GM19351 (cell line): ENCODE measurements at regions not wholly inside any gene's neighbourhood (a gene's known extent, or its start where the extent isn't known, plus 50 kb on each side); places are given as distances from the start of the nearest gene placed in this dataset.
"Not testable (repeated sequence)": the region's sequence is repeated elsewhere in the genome, so short reads cannot be mapped to it uniquely, and the experiment has no call there.

ENCODE experiments used
- ATAC-seq: cut with Tn5 transposase; IDR thresholded peaks from one replicate; pipeline ENCODE4 v1.9.1; 2021; ENCODE audit warnings: mild to moderate bottlenecking, moderate library complexity; ENCODE audit not compliant: unreplicated experiment

GRCh38 chr17:45554479-45554878, 64.0 kb upstream of the PLEKHM1 start:
- not testable (repeated sequence) for ATAC-seq

GRCh38 chr17:45558821-45559220, 68.3 kb upstream of the PLEKHM1 start:
- not testable (repeated sequence) for ATAC-seq

GRCh38 chr17:45562868-45563267, 72.3 kb upstream of the PLEKHM1 start:
- not testable (repeated sequence) for ATAC-seq

- ATAC-seq, result not testable (repeated sequence)
Observed at GRCh38 chr17:45563283-45563682, 72.8 kb upstream of the PLEKHM1 start.

GRCh38 chr17:45568275-45568674, 77.8 kb upstream of the PLEKHM1 start:
- ATAC-seq, result not testable (repeated sequence)

GRCh38 chr17:45573326-45573725, 82.8 kb upstream of the PLEKHM1 start:
- ATAC-seq, result not testable (repeated sequence)

- ATAC-seq, result no peak
Observed at GRCh38 chr17:45573924-45574770, 83.6 kb upstream of the PLEKHM1 start.

GRCh38 chr17:45575126-45575885, 84.8 kb upstream of the PLEKHM1 start:
- ATAC-seq, result no peak

- ATAC-seq, result not testable (repeated sequence)
Observed at GRCh38 chr17:45576527-45577307, 86.2 kb upstream of the PLEKHM1 start.

GRCh38 chr17:45577571-45578279, 87.2 kb upstream of the PLEKHM1 start:
- ATAC-seq, result no peak

GRCh38 chr17:45578516-45579455, 88.3 kb upstream of the PLEKHM1 start:
- ATAC-seq, result no peak

GRCh38 chr17:45579529-45580495, 89.3 kb upstream of the PLEKHM1 start:
- no peak for ATAC-seq

GRCh38 chr17:45580924-45581323, 90.4 kb upstream of the PLEKHM1 start:
- no peak for ATAC-seq

- no peak for ATAC-seq
Observed at GRCh38 chr17:45581860-45582259, 91.3 kb upstream of the PLEKHM1 start.

GRCh38 chr17:45584092-45585036, 93.8 kb upstream of the PLEKHM1 start:
- peak; percentile 67 for ATAC-seq

GRCh38 chr17:45585037-45585733, 94.7 kb upstream of the PLEKHM1 start:
- peak; percentile 52 for ATAC-seq
